SK-N-SH (cell line): ENCODE measurements at regions not wholly inside any gene's neighbourhood (a gene's known extent, or its start where the extent isn't known, plus 50 kb on each side); places are given as distances from the start of the nearest gene placed in this dataset.

Experiments
- CTCF ChIA-PET: fragments of 300-600, 350-600 bp; formaldehyde crosslinking; extraction: SDS; loops from one replicate; lab custom pipeline; 2021; lab: Yijun Ruan, JAX
- POLR2A ChIA-PET: fragments of 350-600 bp; sonication (Branson Sonifier 250); formaldehyde crosslinking; extraction: SDS; loops from one replicate; lab custom pipeline; 2020; ENCODE audit warnings: antibody characterized with exemption, inconsistent platforms; lab: Yijun Ruan, JAX
- DNase-seq: peaks from one replicate; pipeline ENCODE4 v3.0.0; 2012
- H2AFZ ChIP-seq: fragments of 200-600 bp; sonication (generic); 2 replicates; pipeline ENCODE4 v1.8.1; 2016; ENCODE audit warnings: antibody characterized with exemption, mild to moderate bottlenecking, low read depth
- H3F3A ChIP-seq: fragments of 200-600 bp; sonication (generic); replicated peaks from 2 replicates; pipeline ENCODE3; 2016; ENCODE audit warnings: antibody characterized with exemption, mild to moderate bottlenecking; ENCODE audit not compliant: insufficient read depth
- H3K27ac ChIP-seq, 2 experiments: fragments of 200-500 bp in 1 of 2; fragments of 200-600 bp in 1 of 2; sonication (Bioruptor generic) in 1 of 2; sonication (generic), shearing (Covaris generic) in 1 of 2; 2 replicates each; pipeline versions ENCODE4 v1.5.1 to v1.6.1; 2014 to 2016; ENCODE audit warnings: low read depth in 2 of 2, inconsistent platforms in 1 of 2, low read length in 1 of 2, mild to moderate bottlenecking in 1 of 2, mixed read lengths in 1 of 2
- H3K27me3 ChIP-seq: fragments of 200-600 bp; sonication (generic), shearing (Covaris generic); 2 replicates; pipeline ENCODE4 v1.6.1; 2016; ENCODE audit warnings: mixed run types; ENCODE audit not compliant: insufficient read depth
- H3K36me3 ChIP-seq, 2 experiments: fragments of 200-500 bp in 1 of 2; fragments of 200-600 bp in 1 of 2; sonication (Bioruptor generic) in 1 of 2; sonication (generic) in 1 of 2; replicated peaks in 1 of 2; 2 replicates each; pipeline versions ENCODE3 to v1.5.1; 2014 to 2016; ENCODE audit warnings: low read length in 1 of 2, mild to moderate bottlenecking in 1 of 2; ENCODE audit not compliant: insufficient read depth in 2 of 2, control insufficient read depth in 1 of 2
- H3K4me1 ChIP-seq, 2 experiments: fragments of 200-500 bp in 1 of 2; fragments of 200-600 bp in 1 of 2; sonication (Bioruptor generic) in 1 of 2; sonication (generic), shearing (Covaris generic) in 1 of 2; 2 replicates each; pipeline versions ENCODE4 v1.5.1 to v1.6.1; 2014 to 2016; ENCODE audit warnings: low read depth in 1 of 2, low read length in 1 of 2, mixed run types in 1 of 2; ENCODE audit not compliant: insufficient read depth in 2 of 2, control insufficient read depth in 1 of 2
- H3K4me2 ChIP-seq: fragments of 200-600 bp; sonication (generic), shearing (Covaris generic); 2 replicates; pipeline ENCODE4 v1.6.1; 2017; ENCODE audit warnings: mixed run types
- H3K4me3 ChIP-seq, 2 experiments: fragments of 200-500 bp in 1 of 2; fragments of 200-600 bp in 1 of 2; sonication (Bioruptor generic) in 1 of 2; sonication (generic), shearing (Covaris generic) in 1 of 2; 2 replicates each; pipeline versions ENCODE4 v1.5.1 to v1.8.1; 2014 to 2016; ENCODE audit warnings: low read depth in 2 of 2, inconsistent platforms in 1 of 2, low read length in 1 of 2, mild to moderate bottlenecking in 1 of 2, mixed read lengths in 1 of 2, moderate library complexity in 1 of 2
- H3K79me2 ChIP-seq: fragments of 200-600 bp; sonication (generic); 2 replicates; pipeline ENCODE4 v1.8.1; 2017; ENCODE audit warnings: mild to moderate bottlenecking; ENCODE audit not compliant: insufficient read depth
- H3K9ac ChIP-seq: fragments of 200-600 bp; sonication (generic); 2 replicates; pipeline ENCODE4 v1.6.1; 2017; ENCODE audit warnings: mixed run types
- H3K9me2 ChIP-seq: fragments of 200-600 bp; sonication (generic); 2 replicates; pipeline ENCODE4 v1.6.1; 2017; ENCODE audit warnings: mixed run types
- H3K9me3 ChIP-seq: fragments of 200-600 bp; sonication (generic); 2 replicates; pipeline ENCODE4 v1.6.1; 2017; ENCODE audit warnings: mixed run types, mild to moderate bottlenecking, moderate library complexity
- H4K20me1 ChIP-seq: fragments of 200-600 bp; sonication (generic); 2 replicates; pipeline ENCODE4 v1.6.1; 2017; ENCODE audit warnings: mild to moderate bottlenecking, mixed run types; ENCODE audit not compliant: insufficient read depth
- CTCF ChIP-seq: fragments of 200-600 bp; sonication (generic); IDR thresholded peaks from 2 replicates; pipeline ENCODE4 v1.6.1; 2017; ENCODE audit warnings: antibody characterized with exemption, mild to moderate bottlenecking, moderate library complexity
- ELF1 ChIP-seq: IDR thresholded peaks from 2 replicates; pipeline ENCODE4 v1.4.0; 2012
- EP300 ChIP-seq, 2 experiments: IDR thresholded peaks; 2 replicates each; pipeline versions ENCODE4 v1.4.0 to v1.6.1; 2012; ENCODE audit warnings: borderline replicate concordance in 1 of 2, low read depth in 1 of 2, low read length in 1 of 2
- GABPA ChIP-seq: IDR thresholded peaks from 2 replicates; pipeline ENCODE4 v1.4.0; 2012; ENCODE audit warnings: low read depth, mild to moderate bottlenecking
- JUND ChIP-seq: IDR thresholded peaks from 2 replicates; pipeline ENCODE4 v1.4.0; 2012
- MAX ChIP-seq: IDR thresholded peaks from 2 replicates; pipeline ENCODE4 v1.4.0; 2012; ENCODE audit warnings: low read depth
- MXI1 ChIP-seq: IDR thresholded peaks from 2 replicates; pipeline ENCODE4 v1.6.1; 2012; ENCODE audit warnings: mild to moderate bottlenecking, low read depth, low read length, improper control_type of control experiment
- NRF1 ChIP-seq: IDR thresholded peaks from 2 replicates; pipeline ENCODE4 v1.6.1; 2012; ENCODE audit warnings: low read depth, mild to moderate bottlenecking, low read length
- PBX3 ChIP-seq: IDR thresholded peaks from 2 replicates; pipeline ENCODE4; 2012
- RAD21 ChIP-seq: IDR thresholded peaks from 2 replicates; pipeline ENCODE4 v1.6.1; 2012; ENCODE audit warnings: mild to moderate bottlenecking, low read length
- RCOR1 ChIP-seq: fragments of 150-350 bp; IDR thresholded peaks from 2 replicates; pipeline ENCODE4 v1.6.1; 2017; ENCODE audit warnings: antibody characterized with exemption, low read length
- REST ChIP-seq: IDR thresholded peaks from 2 replicates; pipeline ENCODE4 v1.6.1; 2012; ENCODE audit warnings: mild to moderate bottlenecking, low read depth, low read length, moderate library complexity
- RFX5 ChIP-seq: IDR thresholded peaks from 2 replicates; pipeline ENCODE4 v1.6.1; 2012; ENCODE audit warnings: mild to moderate bottlenecking, improper control_type of control experiment, low read length
- SIN3A ChIP-seq: IDR thresholded peaks from 2 replicates; pipeline ENCODE4 v1.6.1; 2012; ENCODE audit warnings: low read depth, mild to moderate bottlenecking, low read length, moderate library complexity, borderline replicate concordance
- SMC3 ChIP-seq: IDR thresholded peaks from 2 replicates; pipeline ENCODE4 v1.6.1; 2012; ENCODE audit warnings: low read depth, low read length, improper control_type of control experiment
- TCF12 ChIP-seq: IDR thresholded peaks from 2 replicates; pipeline ENCODE4 v1.4.0; 2012
- USF1 ChIP-seq: IDR thresholded peaks from 2 replicates; pipeline ENCODE4 v1.4.0; 2012; ENCODE audit warnings: low read depth, borderline replicate concordance
- USF2 ChIP-seq: fragments of 150-350 bp; IDR thresholded peaks from 2 replicates; pipeline ENCODE4 v1.6.1; 2017; ENCODE audit warnings: antibody characterized with exemption, low read length, low read depth, borderline replicate concordance
- YY1 ChIP-seq: IDR thresholded peaks from 2 replicates; pipeline ENCODE4 v1.4.0; 2012; ENCODE audit warnings: low read depth, mild to moderate bottlenecking
- WGBS: methylation state at CpG from one replicate; pipeline ENCODE4 v1.1.6; 2017; ENCODE audit warnings: low lambda C conversion rate; 5-methylcytosine and 5-hydroxymethylcytosine counted together

- 91% methylated on average over 3 of the region's 3 CpGs for WGBS
- no peak overlapping the region for H2AFZ ChIP-seq
- CTCF ChIA-PET, result no interaction called here
- TF ChIP-seq GABPA (no peak), TCF12 (no peak), RCOR1 (no peak), JUND (no peak), ELF1 (no peak), SIN3A (no peak), REST (no peak), EP300 (IDR thresholded peaks at IDR 0.05; ENCODE audit: borderline replicate concordance in 1 of 2, low read depth in 1 of 2, low read length in 1 of 2) (no peak), SMC3 (no peak), USF1 (no peak), MXI1 (no peak), PBX3 (no peak), RFX5 (no peak), USF2 (no peak), CTCF (no peak), MAX (no peak), RAD21 (no peak), NRF1 (no peak), YY1 (no peak)
- TF ChIP-seq, all 33 proteins: peak for 0
- Histone ChIP-seq H3K27ac (no peak overlapping the region), H3K4me2 (no peak overlapping the region), H3K9me3 (no peaks in the 10 kb centered on the region), H3K4me3 (no peak overlapping the region), H3K27me3 (no peaks in the 10 kb centered on the region), H3F3A (no peaks in the 10 kb centered on the region), H3K9ac (no peak overlapping the region), H3K36me3 (no peaks in the 10 kb centered on the region), H3K4me1 (no peaks in the 10 kb centered on the region), H4K20me1 (no peaks in the 10 kb centered on the region), H3K9me2 (no peaks in the 10 kb centered on the region), H3K79me2 (no peaks in the 10 kb centered on the region)
- POLR2A ChIA-PET, result no interaction called here
- DNase-seq, result no peak
These were observed 245.5 kb upstream of the NRP1 start for GRCh38 chr10:33579996-33580395.
